CD4-positive, alpha-beta T cell treated with Interleukin-17A for 4 hours (primary cell): ENCODE measurements at regions not wholly inside any gene's neighbourhood (a gene's known extent, or its start where the extent isn't known, plus 50 kb on each side); places are given as distances from the start of the nearest gene placed in this dataset.
"Not testable (repeated sequence)": the region's sequence is repeated elsewhere in the genome, so short reads cannot be mapped to it uniquely, and the experiment has no call there.

Experiments
- DNase-seq: peaks from one replicate; pipeline ENCODE4 v3.0.0-alpha.2; 2020; ENCODE audit warnings: mixed read lengths

GRCh38 chr5:63089147-63089546 lies 510.5 kb downstream of the LRRC70 start:
- DNase-seq, result no peak

- DNase-seq, result no peak
Measured at GRCh38 chr5:63085561-63085960, 506.9 kb downstream of the LRRC70 start.

- not testable (repeated sequence) for DNase-seq
Measured at GRCh38 chr5:63083689-63084088, 505.1 kb downstream of the LRRC70 start.

GRCh38 chr5:63081402-63081801 lies 502.8 kb downstream of the LRRC70 start:
- no peak for DNase-seq

- no peak for DNase-seq
Measured at GRCh38 chr5:63070001-63070400, 491.4 kb downstream of the LRRC70 start.

GRCh38 chr5:63055421-63055820 lies 476.8 kb downstream of the LRRC70 start:
- no peak for DNase-seq

- DNase-seq, result no peak
Measured at GRCh38 chr5:63053019-63053638, 474.5 kb downstream of the LRRC70 start.

GRCh38 chr5:63050916-63051315 lies 472.3 kb downstream of the LRRC70 start:
- no peak for DNase-seq

GRCh38 chr5:63049935-63050334 lies 471.3 kb downstream of the LRRC70 start:
- no peak for DNase-seq

- no peak for DNase-seq
Measured at GRCh38 chr5:63043792-63044191, 465.2 kb downstream of the LRRC70 start.

GRCh38 chr5:63032343-63032742 lies 453.7 kb downstream of the LRRC70 start:
- DNase-seq, result no peak

- no peak for DNase-seq
Measured at GRCh38 chr5:63029891-63030290, 451.3 kb downstream of the LRRC70 start.

GRCh38 chr5:63025679-63026078 lies 447.1 kb downstream of the LRRC70 start:
- no peak for DNase-seq

- no peak for DNase-seq
Measured at GRCh38 chr5:63022403-63022802, 443.8 kb downstream of the LRRC70 start.

- no peak for DNase-seq
Measured at GRCh38 chr5:63011158-63011557, 432.5 kb downstream of the LRRC70 start.

GRCh38 chr5:63008195-63008594 lies 429.6 kb downstream of the LRRC70 start:
- no peak for DNase-seq

GRCh38 chr5:62994842-62995241 lies 416.2 kb downstream of the LRRC70 start:
- DNase-seq, result not testable (repeated sequence)

- DNase-seq, result no peak
Measured at GRCh38 chr5:62985749-62986148, 407.1 kb downstream of the LRRC70 start.

- no peak for DNase-seq
Measured at GRCh38 chr5:62982348-62982747, 403.7 kb downstream of the LRRC70 start.

GRCh38 chr5:62980884-62981283 lies 402.3 kb downstream of the LRRC70 start:
- no peak for DNase-seq

- no peak for DNase-seq
Measured at GRCh38 chr5:62979472-62979871, 400.9 kb downstream of the LRRC70 start.

- DNase-seq, result no peak
Measured at GRCh38 chr5:62977661-62978060, 399.0 kb downstream of the LRRC70 start.

- DNase-seq, result no peak
Measured at GRCh38 chr5:62974623-62975022, 396.0 kb downstream of the LRRC70 start.

- DNase-seq, result no peak
Measured at GRCh38 chr5:62969409-62970120, 390.9 kb downstream of the LRRC70 start.

GRCh38 chr5:62964428-62964827 lies 385.8 kb downstream of the LRRC70 start:
- DNase-seq, result no peak
